ENCODE measurements at regions not wholly inside any gene's neighbourhood (a gene's known extent, or its start where the extent isn't known, plus 50 kb on each side); places are given as distances from the start of the nearest gene placed in this dataset.

GRCh38 chr12:111154147-111154834 is 214.6 kb downstream of the PHETA1 start:
- Histone ChIP-seq H2AFZ (ENCODE audit: low read length, unreplicated experiment) (no peak overlapping the region), H3K4me1 (ENCODE audit: control insufficient read depth, insufficient read depth, low read length, unreplicated experiment) (no peaks in the 10 kb centered on the region), H3K36me3 (ENCODE audit: insufficient read depth, low read length) (no peaks in the 10 kb centered on the region), H3K79me2 (ENCODE audit: control insufficient read depth, insufficient read depth, low read length, unreplicated experiment) (no peaks in the 10 kb centered on the region), H3K27ac (ENCODE audit: low read depth, low read length) (no peak overlapping the region), H3K4me3 (ENCODE audit: low read depth, low read length) (no peak overlapping the region), H3K27me3 (ENCODE audit: insufficient read depth, low read length) (peaks cover 91% of the 10 kb centered on the region)

- peaks cover 91% of the 10 kb centered on the region for H3K27me3 ChIP-seq (ENCODE audit: insufficient read depth, low read length)
- H2AFZ ChIP-seq (ENCODE audit: low read length, unreplicated experiment), result no peak overlapping the region
- no peaks in the 10 kb centered on the region for H3K79me2 ChIP-seq (ENCODE audit: control insufficient read depth, insufficient read depth, low read length, unreplicated experiment)
- H3K4me1 ChIP-seq (ENCODE audit: control insufficient read depth, insufficient read depth, low read length, unreplicated experiment), result no peaks in the 10 kb centered on the region
- no peak overlapping the region for H3K4me3 ChIP-seq (ENCODE audit: low read depth, low read length)
- H3K27ac ChIP-seq (ENCODE audit: low read depth, low read length), result no peak overlapping the region
- no peaks in the 10 kb centered on the region for H3K36me3 ChIP-seq (ENCODE audit: insufficient read depth, low read length)
Measured at GRCh38 chr12:111152561-111152960, 216.3 kb downstream of the PHETA1 start.

GRCh38 chr12:111150921-111151840 is 217.7 kb downstream of the PHETA1 start:
- Histone ChIP-seq H2AFZ (ENCODE audit: low read length, unreplicated experiment) (no peak overlapping the region), H3K36me3 (ENCODE audit: insufficient read depth, low read length) (no peaks in the 10 kb centered on the region), H3K79me2 (ENCODE audit: control insufficient read depth, insufficient read depth, low read length, unreplicated experiment) (no peaks in the 10 kb centered on the region), H3K4me3 (ENCODE audit: low read depth, low read length) (no peak overlapping the region), H3K27ac (ENCODE audit: low read depth, low read length) (no peak overlapping the region), H3K4me1 (ENCODE audit: control insufficient read depth, insufficient read depth, low read length, unreplicated experiment) (no peaks in the 10 kb centered on the region), H3K27me3 (ENCODE audit: insufficient read depth, low read length) (peaks cover 91% of the 10 kb centered on the region)

GRCh38 chr12:111150360-111150759 is 218.5 kb downstream of the PHETA1 start:
- Histone ChIP-seq H3K27ac (ENCODE audit: low read depth, low read length) (no peak overlapping the region), H3K79me2 (ENCODE audit: control insufficient read depth, insufficient read depth, low read length, unreplicated experiment) (no peaks in the 10 kb centered on the region), H2AFZ (ENCODE audit: low read length, unreplicated experiment) (peak overlapping the region; percentile 33), H3K4me3 (ENCODE audit: low read depth, low read length) (no peak overlapping the region), H3K4me1 (ENCODE audit: control insufficient read depth, insufficient read depth, low read length, unreplicated experiment) (no peaks in the 10 kb centered on the region), H3K27me3 (ENCODE audit: insufficient read depth, low read length) (peaks cover 92% of the 10 kb centered on the region), H3K36me3 (ENCODE audit: insufficient read depth, low read length) (no peaks in the 10 kb centered on the region)

- no peak overlapping the region for H2AFZ ChIP-seq (ENCODE audit: low read length, unreplicated experiment)
- H3K4me3 ChIP-seq (ENCODE audit: low read depth, low read length), result no peak overlapping the region
- H3K27ac ChIP-seq (ENCODE audit: low read depth, low read length), result no peak overlapping the region
- H3K36me3 ChIP-seq (ENCODE audit: insufficient read depth, low read length), result no peaks in the 10 kb centered on the region
- no peaks in the 10 kb centered on the region for H3K4me1 ChIP-seq (ENCODE audit: control insufficient read depth, insufficient read depth, low read length, unreplicated experiment)
- no peaks in the 10 kb centered on the region for H3K79me2 ChIP-seq (ENCODE audit: control insufficient read depth, insufficient read depth, low read length, unreplicated experiment)
- H3K27me3 ChIP-seq (ENCODE audit: insufficient read depth, low read length), result peaks cover 92% of the 10 kb centered on the region
Measured at GRCh38 chr12:111149299-111149698, 219.6 kb downstream of the PHETA1 start.

GRCh38 chr12:111148005-111148404 is 220.9 kb downstream of the PHETA1 start:
- H3K36me3 ChIP-seq (ENCODE audit: insufficient read depth, low read length), result no peaks in the 10 kb centered on the region
- no peak overlapping the region for H3K27ac ChIP-seq (ENCODE audit: low read depth, low read length)
- peaks cover 92% of the 10 kb centered on the region for H3K27me3 ChIP-seq (ENCODE audit: insufficient read depth, low read length)
- no peaks in the 10 kb centered on the region for H3K79me2 ChIP-seq (ENCODE audit: control insufficient read depth, insufficient read depth, low read length, unreplicated experiment)
- no peaks in the 10 kb centered on the region for H3K4me1 ChIP-seq (ENCODE audit: control insufficient read depth, insufficient read depth, low read length, unreplicated experiment)
- H2AFZ ChIP-seq (ENCODE audit: low read length, unreplicated experiment), result no peak overlapping the region
- H3K4me3 ChIP-seq (ENCODE audit: low read depth, low read length), result no peak overlapping the region

GRCh38 chr12:111143271-111143670 is 222.9 kb upstream of the MYL2 start:
- no peak overlapping the region for H3K4me3 ChIP-seq (ENCODE audit: low read depth, low read length)
- H3K4me1 ChIP-seq (ENCODE audit: control insufficient read depth, insufficient read depth, low read length, unreplicated experiment), result no peaks in the 10 kb centered on the region
- H2AFZ ChIP-seq (ENCODE audit: low read length, unreplicated experiment), result no peak overlapping the region
- no peaks in the 10 kb centered on the region for H3K79me2 ChIP-seq (ENCODE audit: control insufficient read depth, insufficient read depth, low read length, unreplicated experiment)
- no peaks in the 10 kb centered on the region for H3K36me3 ChIP-seq (ENCODE audit: insufficient read depth, low read length)
- H3K27ac ChIP-seq (ENCODE audit: low read depth, low read length), result no peak overlapping the region
- peaks cover 96% of the 10 kb centered on the region for H3K27me3 ChIP-seq (ENCODE audit: insufficient read depth, low read length)

- Histone ChIP-seq H3K4me3 (ENCODE audit: low read depth, low read length) (no peak overlapping the region), H2AFZ (ENCODE audit: low read length, unreplicated experiment) (no peak overlapping the region), H3K4me1 (ENCODE audit: control insufficient read depth, insufficient read depth, low read length, unreplicated experiment) (no peaks in the 10 kb centered on the region), H3K27ac (ENCODE audit: low read depth, low read length) (no peak overlapping the region), H3K27me3 (ENCODE audit: insufficient read depth, low read length) (peaks cover 82% of the 10 kb centered on the region), H3K79me2 (ENCODE audit: control insufficient read depth, insufficient read depth, low read length, unreplicated experiment) (no peaks in the 10 kb centered on the region), H3K36me3 (ENCODE audit: insufficient read depth, low read length) (no peaks in the 10 kb centered on the region)
Measured at GRCh38 chr12:111141205-111141604, 220.8 kb upstream of the MYL2 start.

- Histone ChIP-seq H3K4me1 (ENCODE audit: control insufficient read depth, insufficient read depth, low read length, unreplicated experiment) (no peaks in the 10 kb centered on the region), H3K27ac (ENCODE audit: low read depth, low read length) (no peak overlapping the region), H3K27me3 (ENCODE audit: insufficient read depth, low read length) (peaks cover 72% of the 10 kb centered on the region), H2AFZ (ENCODE audit: low read length, unreplicated experiment) (no peak overlapping the region), H3K79me2 (ENCODE audit: control insufficient read depth, insufficient read depth, low read length, unreplicated experiment) (no peaks in the 10 kb centered on the region), H3K36me3 (ENCODE audit: insufficient read depth, low read length) (no peaks in the 10 kb centered on the region), H3K4me3 (ENCODE audit: low read depth, low read length) (no peak overlapping the region)
Measured at GRCh38 chr12:111138016-111138415, 217.6 kb upstream of the MYL2 start.

GRCh38 chr12:111135293-111135832 is 215.0 kb upstream of the MYL2 start:
- Histone ChIP-seq H3K79me2 (ENCODE audit: control insufficient read depth, insufficient read depth, low read length, unreplicated experiment) (no peaks in the 10 kb centered on the region), H3K27ac (ENCODE audit: low read depth, low read length) (no peak overlapping the region), H3K27me3 (ENCODE audit: insufficient read depth, low read length) (peaks cover 60% of the 10 kb centered on the region), H3K36me3 (ENCODE audit: insufficient read depth, low read length) (no peaks in the 10 kb centered on the region), H2AFZ (ENCODE audit: low read length, unreplicated experiment) (no peak overlapping the region), H3K4me1 (ENCODE audit: control insufficient read depth, insufficient read depth, low read length, unreplicated experiment) (no peaks in the 10 kb centered on the region), H3K4me3 (ENCODE audit: low read depth, low read length) (no peak overlapping the region)

Measured in ACC112 (cell line).